Activated CD4-positive, alpha-beta T cell treated with anti-CD3 and anti-CD28 coated beads for 24 hours (primary cell): ENCODE measurements at regions not wholly inside any gene's neighbourhood (a gene's known extent, or its start where the extent isn't known, plus 50 kb on each side); places are given as distances from the start of the nearest gene placed in this dataset.

Experiments used
- DNase-seq, 2 donors: peaks; one replicate each; pipeline ENCODE4 v3.0.0-alpha.2; 2020; ENCODE audit warnings: low read depth in 2 of 2

GRCh38 chr13:24050292-24050711 lies 110.2 kb upstream of the SPATA13 start:
- no peak for DNase-seq

DNA sequence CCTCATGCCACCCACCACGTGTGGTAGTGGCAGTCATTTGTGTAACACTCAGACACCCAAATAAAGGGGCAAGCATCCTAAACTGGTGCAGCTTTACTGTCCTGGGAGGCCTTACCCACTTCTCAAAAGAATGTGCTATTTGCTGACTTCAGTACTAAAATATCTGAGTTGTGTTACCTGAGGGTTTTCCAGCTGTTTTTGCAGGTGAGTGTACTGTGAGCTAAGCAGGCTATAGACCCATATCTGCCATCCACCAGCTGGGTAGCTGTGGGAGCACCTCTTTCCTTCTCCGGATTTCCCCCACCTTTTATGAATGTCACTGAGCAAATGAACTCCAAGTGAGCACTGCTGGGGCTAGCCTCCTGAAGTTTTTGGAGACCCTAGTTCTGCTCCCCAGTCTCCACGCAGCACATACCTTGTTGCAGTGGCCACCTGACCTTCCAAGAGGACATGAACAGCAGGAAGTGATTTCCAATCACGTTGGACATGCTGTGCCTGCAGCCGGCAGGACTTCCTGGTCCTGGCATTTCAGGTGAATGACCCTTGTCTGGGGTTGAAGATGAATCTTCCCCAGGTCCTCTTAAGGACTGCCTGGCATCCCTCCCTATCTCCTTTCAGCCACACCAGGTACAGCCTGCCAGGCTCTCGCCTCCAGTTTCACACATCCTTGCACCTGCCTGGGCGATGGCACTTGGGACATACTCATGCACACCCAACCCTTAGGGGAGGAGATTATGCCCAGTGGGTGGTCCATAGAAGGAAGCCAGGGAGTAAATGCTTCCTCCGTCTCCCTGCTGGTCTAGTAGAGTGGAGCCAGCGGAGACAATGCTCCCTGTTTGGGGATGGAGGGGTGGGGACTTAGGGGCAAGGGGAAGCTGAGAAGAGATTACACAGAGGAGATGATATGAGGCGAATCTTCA lies 109.5 kb upstream of the SPATA13 start:
- no peak for DNase-seq

- no peak for DNase-seq
These were observed 107.7 kb upstream of the SPATA13 start for GRCh38 chr13:24052547-24053518.

DNA sequence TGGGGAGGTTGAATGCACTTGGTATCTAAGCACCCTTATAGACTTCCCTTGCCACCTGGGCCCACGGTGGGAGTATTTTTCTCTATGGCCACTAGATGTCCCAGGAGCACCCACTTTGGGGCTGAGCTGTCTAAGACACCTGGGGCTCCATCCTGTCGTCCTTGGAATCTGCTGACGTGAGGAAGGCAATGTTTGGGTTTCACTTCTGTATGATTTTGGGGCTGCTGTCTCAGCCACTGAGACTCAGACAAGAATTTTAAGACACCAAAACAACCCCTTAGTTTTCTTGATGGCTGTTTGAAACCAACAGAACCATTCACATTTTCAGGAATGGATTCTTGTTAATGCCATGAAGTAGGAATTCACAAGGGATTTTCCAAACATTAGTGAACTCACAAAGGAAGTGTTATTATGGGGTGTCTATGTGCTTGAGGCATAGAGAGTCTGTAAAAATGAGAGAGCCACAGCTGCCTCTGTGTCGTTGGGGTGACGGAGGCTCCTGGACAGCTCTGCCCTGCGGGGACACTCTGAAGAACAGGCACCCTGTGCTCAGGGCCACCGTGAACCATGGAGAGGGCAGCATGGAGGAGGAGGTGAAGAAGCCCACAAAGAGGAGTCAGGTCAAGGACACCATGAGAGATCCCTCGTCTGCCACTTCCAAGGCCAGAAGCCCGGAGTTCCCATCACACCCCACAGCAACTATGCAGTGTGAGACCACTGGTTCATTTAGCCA lies 106.8 kb upstream of the SPATA13 start:
- DNase-seq, result peak; percentile 32 to 36

GRCh38 chr13:24056616-24057137 lies 103.8 kb upstream of the SPATA13 start:
- DNase-seq, result no peak

DNA sequence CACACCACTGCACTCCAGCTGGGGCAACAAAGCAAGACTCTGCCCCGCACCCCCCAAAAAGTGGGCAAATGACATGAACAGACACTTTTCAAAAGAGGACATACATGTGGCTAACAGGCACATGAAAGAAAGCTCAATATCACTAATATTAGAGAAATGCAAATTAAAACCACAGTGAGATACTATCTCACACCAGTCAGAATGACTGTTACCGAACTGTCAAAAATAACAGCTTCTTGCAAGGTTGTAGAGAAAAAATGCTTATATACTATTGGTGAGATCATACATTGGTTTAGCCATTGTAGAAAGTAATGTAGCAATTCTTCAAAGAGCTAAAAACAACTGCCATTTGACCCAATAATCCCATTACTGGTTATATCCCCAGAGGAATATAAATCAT lies 99.5 kb upstream of the SPATA13 start:
- DNase-seq, result no peak

DNA sequence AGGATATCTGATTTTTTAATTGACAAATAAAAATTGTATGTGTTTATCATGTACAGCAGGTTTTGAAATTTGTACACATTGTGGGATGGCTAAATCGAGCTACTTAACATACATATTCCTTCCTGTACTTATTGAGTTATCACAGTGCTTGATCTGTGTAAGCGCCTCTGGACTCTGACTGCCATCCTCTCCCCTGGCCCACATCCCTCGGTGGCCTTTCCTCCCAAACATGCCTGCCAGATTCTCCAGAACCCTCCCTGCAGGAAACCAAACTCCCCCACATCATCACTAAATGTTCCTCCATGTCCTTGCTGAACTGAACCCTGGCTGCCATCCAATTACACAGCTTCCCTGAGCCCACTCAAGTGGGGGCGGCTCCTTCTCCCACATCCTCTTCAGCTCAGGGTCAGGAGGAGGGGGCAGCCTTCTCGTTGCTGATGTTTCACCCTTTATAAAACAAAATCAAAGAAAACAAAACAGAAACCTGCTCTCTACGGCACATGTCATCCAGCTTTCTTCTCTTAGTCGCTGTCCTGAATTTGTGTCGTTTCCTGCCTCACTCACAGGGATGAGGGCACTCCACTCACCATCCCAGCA lies 97.1 kb upstream of the SPATA13 start:
- no peak for DNase-seq

DNA sequence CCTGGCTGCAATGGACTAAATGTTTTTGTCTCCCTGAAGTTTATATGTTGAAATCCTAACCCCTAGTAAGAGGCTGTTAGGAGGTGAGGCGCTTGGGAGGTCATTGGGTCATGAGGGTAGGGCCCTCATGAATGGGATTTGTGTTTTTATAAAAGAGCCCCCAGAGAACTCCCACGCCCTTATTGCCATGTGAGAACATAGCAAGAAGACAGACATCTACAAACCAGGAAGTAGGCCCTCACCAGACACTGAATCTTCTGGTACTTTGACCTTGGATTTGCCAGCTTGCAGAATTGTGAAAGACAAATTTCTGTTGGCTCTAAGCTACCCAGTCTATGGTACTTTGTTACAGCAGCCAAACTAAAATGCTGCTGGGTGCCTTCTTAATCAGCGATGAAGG lies 96.1 kb upstream of the SPATA13 start:
- no peak for DNase-seq

- DNase-seq, result no peak
These were observed 95.3 kb upstream of the SPATA13 start for GRCh38 chr13:24065176-24065575.

DNA sequence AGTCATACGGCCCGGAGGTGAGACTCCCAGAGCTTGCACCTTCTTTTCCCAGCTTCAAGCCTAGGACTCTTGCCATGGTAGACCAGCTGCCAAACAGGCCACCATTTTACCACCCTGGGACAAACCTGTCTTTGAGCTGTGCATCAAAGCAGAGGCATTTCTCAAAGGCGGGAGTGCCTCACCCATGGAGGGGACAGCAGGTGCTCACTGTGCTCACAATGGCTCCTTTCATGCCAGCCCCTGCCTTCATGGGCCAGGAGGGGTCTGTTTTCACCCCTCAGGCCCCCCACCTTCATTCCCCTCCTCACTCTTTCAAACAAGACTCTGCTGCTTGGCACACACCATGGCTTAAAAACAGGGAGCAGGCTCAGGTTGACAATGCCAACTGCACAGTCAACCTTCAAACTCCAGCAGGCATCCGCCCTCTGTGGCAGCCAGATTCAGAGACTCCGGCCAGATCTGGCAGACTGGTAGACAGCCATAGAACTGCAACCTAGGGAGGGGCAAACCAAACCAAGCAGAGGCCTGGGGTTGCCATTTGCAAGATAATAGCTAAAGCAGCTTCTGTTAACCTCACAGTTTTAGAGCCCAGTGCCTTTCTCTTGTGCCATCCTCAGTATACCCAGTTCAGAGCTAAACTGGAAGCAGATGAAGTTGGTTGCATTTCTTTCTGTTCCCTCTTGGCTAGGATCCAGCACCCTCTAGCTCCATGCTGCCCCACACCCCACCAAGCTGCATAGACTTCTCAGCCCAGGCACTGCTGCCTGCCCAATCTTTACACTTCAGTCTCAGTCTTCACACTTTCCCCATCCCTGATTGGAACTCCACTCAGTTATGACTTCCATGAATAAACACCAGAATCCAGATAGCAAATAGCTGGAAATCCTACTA lies 93.9 kb upstream of the SPATA13 start:
- DNase-seq, result no peak

GRCh38 chr13:24068472-24068871 lies 92.0 kb upstream of the SPATA13 start:
- DNase-seq, result no peak

- DNase-seq, result no peak
These were observed 89.5 kb upstream of the SPATA13 start for GRCh38 chr13:24071016-24071415.

GRCh38 chr13:24071423-24072075 lies 89.0 kb upstream of the SPATA13 start:
- DNase-seq, result no peak

DNA sequence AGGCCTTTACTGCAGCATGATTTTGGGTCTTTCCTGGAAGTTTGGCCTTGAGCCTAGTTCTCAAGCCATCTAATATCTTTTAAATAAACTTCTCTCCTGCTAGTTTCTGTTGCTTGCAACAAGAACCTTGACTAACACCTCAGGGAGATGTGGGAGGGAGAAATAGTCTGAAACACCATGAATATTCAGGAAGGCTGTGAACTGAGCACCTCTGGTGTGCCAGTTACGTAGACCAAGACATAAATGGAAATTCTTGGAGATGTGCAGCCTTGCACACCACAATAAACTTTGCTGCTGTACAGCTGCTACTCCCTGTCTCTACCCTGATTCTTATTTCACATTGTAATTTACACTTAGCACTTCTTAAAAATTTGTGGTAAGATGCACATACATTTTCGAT lies 86.9 kb upstream of the SPATA13 start:
- no peak for DNase-seq

GRCh38 chr13:24074678-24075077 lies 85.8 kb upstream of the SPATA13 start:
- no peak for DNase-seq

- DNase-seq, result no peak
These were observed 85.2 kb upstream of the SPATA13 start for GRCh38 chr13:24075137-24075975.

GRCh38 chr13:24076109-24076508 lies 84.4 kb upstream of the SPATA13 start:
- DNase-seq, result no peak

GRCh38 chr13:24076636-24077035 lies 83.9 kb upstream of the SPATA13 start:
- no peak for DNase-seq

DNA sequence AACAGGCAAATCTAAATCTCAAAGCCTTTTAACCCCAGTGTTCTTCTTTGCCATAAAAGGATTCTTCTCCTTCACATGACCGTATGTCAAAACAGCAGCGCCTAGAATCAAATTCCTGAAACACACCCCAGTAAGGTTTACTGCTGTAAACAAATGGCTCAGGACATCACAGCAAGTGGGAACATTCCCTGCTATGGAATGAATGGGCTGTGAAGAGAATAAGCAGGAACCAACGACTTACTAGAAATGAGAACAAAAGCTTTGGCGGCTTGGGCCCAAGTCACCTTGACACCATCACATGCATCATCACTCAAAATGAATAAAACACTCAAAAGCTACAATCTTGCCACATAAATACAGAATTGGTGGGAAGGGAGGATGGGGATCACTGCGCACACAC lies 80.4 kb upstream of the SPATA13 start:
- no peak for DNase-seq
